WTC11 (cell line): ENCODE measurements at regions not wholly inside any gene's neighbourhood (a gene's known extent, or its start where the extent isn't known, plus 50 kb on each side); places are given as distances from the start of the nearest gene placed in this dataset.

Experiments used
- ATF6 ChIP-seq: sonication (generic); formaldehyde crosslinking; IDR thresholded peaks from 2 replicates; pipeline ENCODE4 v1.8.1; 2023; ENCODE audit warnings: mild to moderate bottlenecking, missing genetic modification reagents
- CREB1 ChIP-seq: sonication (generic); formaldehyde crosslinking; IDR thresholded peaks from 2 replicates; pipeline ENCODE4 v1.8.0; 2023; ENCODE audit warnings: mild to moderate bottlenecking, missing genetic modification reagents
- CTCF ChIP-seq: fragments of 200-600 bp; IDR thresholded peaks from 2 replicates; pipeline ENCODE4 v1.8.0; 2022; ENCODE audit warnings: antibody characterized with exemption
- FOXJ3 ChIP-seq: sonication (generic); formaldehyde crosslinking; IDR thresholded peaks from 2 replicates; pipeline ENCODE4 v1.9.0; 2021; ENCODE audit warnings: missing genetic modification reagents, mild to moderate bottlenecking, borderline replicate concordance
- MLX ChIP-seq: sonication (generic); formaldehyde crosslinking; IDR thresholded peaks from 2 replicates; pipeline ENCODE4 v1.8.1; 2023; ENCODE audit warnings: mild to moderate bottlenecking, missing genetic modification reagents, moderate library complexity
- MYBL2 ChIP-seq: sonication (generic); formaldehyde crosslinking; IDR thresholded peaks from 2 replicates; pipeline ENCODE4 v1.8.1; 2023; ENCODE audit warnings: mild to moderate bottlenecking, moderate library complexity, missing genetic modification reagents
- NR1H2 ChIP-seq: sonication (generic); formaldehyde crosslinking; IDR thresholded peaks from 2 replicates; pipeline ENCODE4 v1.9.0; 2021; ENCODE audit warnings: mild to moderate bottlenecking, moderate library complexity, missing genetic modification reagents

- TF ChIP-seq MYBL2 (CRISPR knock-in tag) (no peak), CTCF (no peak), FOXJ3 (CRISPR knock-in tag) (no peak), ATF6 (no peak), MLX (no peak), CREB1 (no peak), NR1H2 (CRISPR knock-in tag) (no peak)
These were observed 141.8 kb upstream of the NALF2 start for GRCh38 chrX:69362354-69362753.
